Fibroblast of gingiva (primary cell): ENCODE measurements at regions not wholly inside any gene's neighbourhood (a gene's known extent, or its start where the extent isn't known, plus 50 kb on each side); places are given as distances from the start of the nearest gene placed in this dataset.
"Not testable (repeated sequence)": the region's sequence is repeated elsewhere in the genome, so short reads cannot be mapped to it uniquely, and the experiment has no call there.

Source experiments
- DNase-seq: peaks from one replicate; pipeline ENCODE4 v3.0.0-alpha.2; 2011; ENCODE audit warnings: low read depth

- no peak for DNase-seq
Observed at GRCh38 chr18:33854086-33854826, 276.2 kb downstream of the ASXL3 start.

DNA sequence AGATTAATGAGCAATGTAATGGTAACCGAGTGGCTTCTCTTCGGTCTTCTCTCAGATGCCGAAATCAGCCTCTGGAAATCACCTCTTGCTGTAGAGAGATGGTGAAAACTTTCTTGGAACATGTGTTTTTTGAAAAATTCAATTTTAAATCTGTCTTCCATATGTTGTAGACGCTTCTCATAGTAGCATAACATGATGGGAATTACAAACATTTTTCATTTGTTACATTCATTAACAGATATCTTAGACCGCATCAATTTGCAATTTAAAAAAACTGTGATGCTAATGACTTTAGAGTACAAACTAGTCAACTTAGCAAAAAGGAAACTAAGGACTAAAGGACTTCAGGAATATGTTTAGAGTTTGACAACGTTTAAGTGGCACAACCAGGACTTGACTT is 275.2 kb downstream of the ASXL3 start:
- no peak for DNase-seq

DNA sequence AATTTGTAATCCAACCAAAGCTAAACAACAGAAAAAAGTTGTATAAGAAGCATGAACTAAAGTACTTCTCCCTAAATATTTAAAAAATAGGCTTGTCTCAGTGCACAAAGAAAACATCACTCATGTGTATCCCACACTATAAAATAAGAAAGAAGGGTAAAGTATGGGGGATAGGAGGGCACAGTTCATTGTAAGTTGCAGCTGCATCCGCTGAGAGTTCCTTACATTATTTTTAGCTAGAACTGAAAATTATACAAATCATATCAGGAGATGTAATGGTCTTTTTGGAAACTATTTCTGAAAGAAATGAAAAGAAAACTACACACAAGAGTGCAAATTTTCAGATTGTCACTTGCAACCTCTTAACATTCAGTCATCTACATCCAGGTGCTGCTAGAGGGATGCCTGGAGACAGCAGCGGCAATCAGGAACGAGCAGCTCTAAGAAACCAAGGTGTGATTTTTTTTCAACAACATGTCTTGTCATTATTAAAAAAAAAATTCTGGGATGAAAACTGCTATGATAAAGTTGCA is 273.6 kb downstream of the ASXL3 start:
- DNase-seq: no peak

DNA sequence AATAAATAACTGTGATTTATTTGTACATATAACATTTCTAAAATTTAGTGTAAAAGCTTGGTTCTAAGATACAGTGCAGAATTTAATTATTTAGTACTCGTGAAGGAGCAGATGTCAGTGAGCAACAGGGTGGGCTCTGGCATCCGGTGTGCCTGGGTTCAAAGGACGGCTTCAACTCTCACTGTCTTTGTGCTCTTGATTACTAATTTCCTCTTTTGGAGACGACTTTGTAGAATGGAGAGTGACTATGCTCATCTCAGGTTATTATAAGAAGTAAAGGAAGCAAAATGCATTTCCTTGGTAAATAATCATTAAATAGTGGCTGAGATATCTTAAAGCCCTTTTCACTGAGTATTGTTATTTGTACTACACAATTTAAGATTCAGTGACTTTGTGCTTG is 271.7 kb downstream of the ASXL3 start:
- DNase-seq: no peak

DNA sequence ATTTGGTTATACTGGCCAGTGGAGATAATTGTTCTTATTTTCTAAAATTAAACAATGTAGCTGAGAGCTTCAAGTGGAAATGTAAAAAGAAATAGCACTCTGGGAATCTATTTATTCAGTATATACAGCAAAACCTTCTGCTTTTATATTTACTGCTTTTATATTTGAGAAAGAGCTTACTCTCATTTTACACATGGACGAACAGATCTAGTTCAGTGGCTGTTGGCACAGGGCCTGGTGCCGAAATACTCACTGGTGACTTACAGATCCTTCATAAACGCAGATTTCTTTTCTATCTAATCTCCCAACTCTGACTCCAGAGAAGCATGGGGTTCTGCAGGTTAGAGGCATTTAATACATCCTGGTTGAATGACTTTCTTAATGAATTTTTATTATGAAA is 266.2 kb downstream of the ASXL3 start:
- no peak for DNase-seq

- no peak for DNase-seq
Observed at GRCh38 chr18:33841221-33841967, 263.4 kb downstream of the ASXL3 start.

GRCh38 chr18:33840212-33840593 is 262.2 kb downstream of the ASXL3 start:
- no peak for DNase-seq

GRCh38 chr18:33839452-33840211 is 261.6 kb downstream of the ASXL3 start:
- DNase-seq: peak; percentile 5

DNA sequence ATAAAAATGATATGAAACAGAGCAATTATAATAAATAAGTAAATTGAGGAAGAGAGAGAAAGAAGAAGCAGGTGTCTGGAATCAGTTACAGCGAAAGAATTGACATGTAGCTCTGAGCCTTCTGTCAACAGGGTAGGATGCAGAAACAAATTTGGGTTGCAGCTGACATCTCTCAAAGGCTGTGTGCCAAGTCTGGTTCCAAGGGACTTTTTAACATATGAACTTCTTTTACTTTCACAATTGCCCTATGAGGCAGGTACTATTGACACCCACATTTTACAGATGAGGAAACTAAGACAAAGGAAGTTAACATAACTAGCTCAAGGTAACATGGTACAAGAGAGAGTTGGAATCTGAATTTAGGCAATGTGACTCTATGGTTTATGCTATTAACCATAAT is 260.0 kb downstream of the ASXL3 start:
- DNase-seq: no peak

DNA sequence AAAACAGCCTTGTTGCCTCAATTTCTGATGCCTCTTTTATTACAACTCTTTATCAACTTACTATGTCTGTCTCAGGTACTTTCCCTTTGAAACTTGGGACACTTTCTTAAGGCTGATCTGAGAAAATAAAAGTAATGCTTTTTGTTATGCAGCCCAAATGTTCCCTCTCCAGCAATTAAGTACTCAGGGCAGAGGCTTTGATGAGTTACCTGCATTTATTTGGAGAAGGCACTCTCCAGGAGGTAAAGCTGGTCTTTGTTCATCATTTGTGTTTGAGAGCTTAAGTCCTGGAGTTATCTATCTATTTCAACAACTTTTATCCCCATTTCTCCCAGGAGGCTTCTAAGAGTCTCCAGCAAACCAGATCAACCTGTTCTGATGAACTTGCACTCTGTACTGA is 259.2 kb downstream of the ASXL3 start:
- no peak for DNase-seq

GRCh38 chr18:33836564-33836963 is 258.5 kb downstream of the ASXL3 start:
- no peak for DNase-seq

DNA sequence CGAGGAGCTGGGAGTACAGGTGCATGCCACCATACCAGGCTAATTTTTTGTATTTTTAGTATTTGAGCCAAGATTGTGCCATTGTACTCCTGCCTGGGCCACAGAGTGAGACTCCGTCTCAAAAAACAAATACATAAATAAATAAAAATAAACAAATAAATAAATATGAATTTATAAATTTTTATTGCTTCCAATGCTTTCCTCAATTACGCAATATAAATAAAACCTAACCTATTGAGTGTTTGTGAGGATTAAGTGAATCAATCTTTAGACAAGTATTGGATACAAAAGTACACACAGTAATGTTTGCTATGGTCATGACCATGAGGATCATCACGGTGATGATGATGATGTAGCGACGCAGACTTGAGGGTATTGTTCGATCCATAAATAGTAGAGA is 257.4 kb downstream of the ASXL3 start:
- DNase-seq: no peak

GRCh38 chr18:33833842-33834241 is 255.8 kb downstream of the ASXL3 start:
- no peak for DNase-seq

- no peak for DNase-seq
Observed at GRCh38 chr18:33831424-33831823, 253.4 kb downstream of the ASXL3 start.

GRCh38 chr18:33830213-33830612 is 252.2 kb downstream of the ASXL3 start:
- DNase-seq: no peak

DNA sequence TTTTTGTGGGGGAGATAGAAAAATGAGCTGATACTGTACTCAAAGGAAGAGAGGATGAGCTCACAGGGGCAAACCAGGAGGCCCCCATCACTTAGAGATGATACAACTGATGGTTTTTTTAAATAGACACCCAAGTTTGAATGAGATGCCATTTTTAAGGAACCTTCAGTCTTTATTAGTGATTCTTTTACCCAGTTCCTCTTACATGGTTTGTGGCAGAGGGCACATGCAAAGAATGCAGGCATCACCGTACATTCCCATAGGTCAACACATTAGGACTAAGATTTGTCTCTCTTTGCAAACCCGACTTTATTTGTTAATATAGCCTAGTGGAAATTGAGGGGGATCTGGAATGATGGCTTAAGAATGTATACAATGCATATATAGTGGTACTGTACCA is 250.9 kb downstream of the ASXL3 start:
- no peak for DNase-seq

DNA sequence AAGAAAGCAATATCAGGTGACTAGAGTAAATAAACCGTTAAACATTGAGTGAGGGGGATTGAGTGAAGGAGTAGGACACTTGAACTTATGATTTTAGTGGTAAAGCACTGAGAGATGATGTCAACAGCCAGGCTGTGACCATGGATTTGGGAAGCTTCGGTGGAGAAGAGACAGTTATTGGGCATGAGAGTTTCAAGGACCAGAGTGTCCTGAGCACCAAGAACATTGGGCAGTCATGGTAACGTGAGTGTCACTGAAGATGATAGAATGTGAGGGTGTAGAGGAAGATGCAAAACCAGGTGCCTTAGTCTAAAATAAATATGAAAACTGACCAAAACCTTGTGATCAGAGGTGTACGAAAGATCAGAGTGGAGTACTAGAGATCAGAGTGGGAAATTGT is 248.1 kb downstream of the ASXL3 start:
- DNase-seq: no peak

- DNase-seq: peak; percentile 56
Observed at GRCh38 chr18:33821503-33821902, 243.5 kb downstream of the ASXL3 start.

DNA sequence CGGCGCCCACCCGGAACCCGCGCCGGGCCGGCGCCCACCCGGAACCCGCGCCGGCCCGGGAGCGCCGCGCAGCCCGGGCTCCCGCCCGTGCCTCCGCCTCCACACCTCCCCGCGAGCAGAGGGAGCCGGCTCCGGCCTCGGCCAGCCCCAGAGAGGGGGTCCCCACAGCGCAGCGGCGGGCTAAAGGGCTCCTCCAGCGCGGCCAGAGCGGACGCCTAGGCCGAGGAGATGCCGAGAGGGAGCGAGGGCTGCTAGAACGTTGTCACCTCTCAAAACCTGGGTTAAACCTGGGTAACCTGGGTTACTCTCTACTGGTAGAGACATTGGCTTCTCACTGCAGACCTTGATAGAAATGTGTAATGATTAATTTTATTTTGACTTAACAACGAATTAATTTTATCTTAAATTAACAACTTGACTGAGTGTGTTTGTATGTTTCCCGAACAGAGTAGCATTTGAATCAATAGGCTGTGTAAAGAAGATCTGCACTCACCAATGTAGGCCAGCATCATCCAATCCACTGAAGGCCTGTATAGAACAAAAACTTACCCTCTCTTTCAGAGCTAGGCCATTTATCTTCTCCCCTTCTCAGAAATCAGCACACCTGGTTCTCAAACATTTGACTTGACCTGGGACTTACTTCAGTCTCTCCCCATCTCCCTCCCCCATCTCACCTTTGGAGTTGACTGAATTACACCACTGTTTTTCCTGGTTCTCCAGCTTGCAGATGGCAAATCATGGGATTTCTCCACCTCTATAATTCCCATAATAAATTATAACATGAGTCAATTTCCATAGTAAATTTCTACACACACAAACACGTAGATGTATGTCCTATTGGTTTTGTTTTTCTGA is 242.7 kb downstream of the ASXL3 start:
- DNase-seq: no peak

GRCh38 chr18:33819692-33820343 is 241.8 kb downstream of the ASXL3 start:
- DNase-seq: not testable (repeated sequence)

DNA sequence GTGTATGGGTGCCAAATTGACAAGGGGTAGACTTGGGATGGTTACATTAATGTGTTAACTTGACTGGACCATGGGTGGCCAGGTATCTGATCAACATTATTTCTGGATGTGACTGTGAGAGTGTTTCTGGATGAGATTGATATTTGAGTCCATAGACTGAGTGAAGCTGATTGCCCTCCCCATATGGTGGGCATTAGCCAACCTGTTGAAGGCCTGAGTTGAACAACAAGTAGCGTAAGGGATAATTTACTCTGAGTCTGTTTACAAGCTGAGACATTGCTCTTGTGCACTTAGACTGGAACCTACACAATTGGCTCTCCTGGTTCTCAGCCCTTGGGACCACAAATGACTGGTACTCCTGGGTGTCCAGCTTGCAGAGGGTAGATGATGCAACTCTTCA is 240.1 kb downstream of the ASXL3 start:
- DNase-seq: no peak
